ENCODE measurements at regions not wholly inside any gene's neighbourhood (a gene's known extent, or its start where the extent isn't known, plus 50 kb on each side); places are given as distances from the start of the nearest gene placed in this dataset.
"Not testable (repeated sequence)": the region's sequence is repeated elsewhere in the genome, so short reads cannot be mapped to it uniquely, and the experiment has no call there.

DNA sequence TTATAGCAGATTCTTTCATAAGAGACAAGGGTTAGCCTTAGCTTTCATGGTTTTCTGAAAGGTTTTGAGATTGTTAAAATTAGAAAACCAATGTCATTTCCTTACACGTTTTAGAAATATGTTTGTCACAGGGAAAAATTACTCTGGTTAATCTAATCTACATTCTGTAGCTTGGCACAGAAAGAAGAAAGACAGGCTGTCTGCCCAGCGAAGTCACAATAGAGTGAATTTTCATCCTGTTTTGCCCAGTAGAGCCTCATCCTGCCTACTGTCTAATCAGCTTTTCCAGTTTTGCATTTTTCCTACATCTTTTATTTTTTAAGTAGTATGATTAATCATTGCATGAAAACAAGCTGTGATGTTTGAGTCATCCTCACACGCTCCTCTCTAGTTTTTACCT, 688.8 kb downstream of the MTRR start:
- DNase-seq (ENCODE audit: low read depth in 2 of 2), result no peak

DNA sequence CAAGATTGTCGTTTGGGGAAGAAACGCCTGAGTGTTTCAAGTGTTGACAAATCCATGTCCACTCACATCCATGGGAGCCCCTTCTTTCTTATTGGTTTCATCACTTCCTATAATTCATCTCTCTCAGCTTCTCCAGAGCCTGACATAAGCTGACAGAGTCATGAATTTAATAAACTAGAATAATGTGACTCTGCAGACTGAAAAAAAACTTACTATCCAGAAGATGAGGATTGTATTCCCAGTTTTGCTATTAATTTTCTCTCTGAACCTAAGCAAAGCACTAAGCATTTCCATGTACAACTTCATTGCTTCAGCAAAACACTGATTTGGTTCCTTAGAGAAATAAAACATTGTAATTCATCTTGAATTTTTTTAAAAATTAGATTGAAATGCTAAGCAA, 691.8 kb downstream of the MTRR start:
- no peak for DNase-seq (ENCODE audit: low read depth in 2 of 2)

DNA sequence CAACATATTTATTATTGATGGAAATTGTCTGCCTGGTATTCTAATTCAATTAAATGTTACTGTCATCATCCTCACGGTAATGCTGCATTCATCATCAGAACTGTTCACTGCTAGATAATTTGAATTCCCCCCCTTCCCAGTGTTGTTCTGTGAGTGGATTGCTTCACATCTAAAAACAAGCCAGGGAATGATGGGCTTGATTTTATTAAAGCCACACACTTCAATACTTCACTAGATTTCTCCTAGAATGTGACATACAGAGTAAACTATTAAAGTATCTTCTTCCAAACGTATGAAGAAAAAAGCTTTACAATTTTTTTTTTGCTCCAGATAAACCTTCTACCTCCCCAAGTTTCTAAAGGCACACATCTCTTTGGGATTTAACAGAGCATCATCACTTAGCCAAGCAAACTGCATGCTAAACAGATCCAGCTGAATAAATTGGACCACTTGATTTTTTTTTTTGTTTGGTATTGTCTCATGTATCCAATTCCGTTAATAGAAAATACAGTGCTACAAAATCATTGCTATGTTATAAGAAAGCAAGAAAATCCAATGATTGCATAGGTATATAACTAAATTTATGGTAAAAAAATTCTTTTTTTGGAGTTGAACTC, 692.4 kb downstream of the MTRR start:
- no peak for DNase-seq (ENCODE audit: low read depth in 2 of 2)

DNA sequence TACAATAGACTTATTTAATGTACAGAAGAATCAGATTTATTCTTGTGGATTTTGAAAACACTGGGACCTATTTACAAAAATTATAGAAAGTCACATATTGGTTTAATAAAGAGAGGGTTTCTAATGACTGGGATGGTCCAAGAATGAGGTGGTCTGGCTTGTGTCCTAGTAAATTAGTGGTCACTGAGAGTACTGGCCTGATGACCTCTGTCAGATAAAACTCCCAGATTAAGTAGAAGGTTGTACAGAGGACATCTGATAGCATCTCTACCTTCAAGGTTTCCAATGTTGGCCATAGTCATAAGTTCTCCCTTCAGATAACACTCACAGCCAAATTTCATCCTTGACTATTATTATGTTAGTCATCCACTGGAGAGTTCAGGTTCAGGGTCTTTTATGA, 692.9 kb downstream of the MTRR start:
- no peak for DNase-seq (ENCODE audit: low read depth in 2 of 2)

DNA sequence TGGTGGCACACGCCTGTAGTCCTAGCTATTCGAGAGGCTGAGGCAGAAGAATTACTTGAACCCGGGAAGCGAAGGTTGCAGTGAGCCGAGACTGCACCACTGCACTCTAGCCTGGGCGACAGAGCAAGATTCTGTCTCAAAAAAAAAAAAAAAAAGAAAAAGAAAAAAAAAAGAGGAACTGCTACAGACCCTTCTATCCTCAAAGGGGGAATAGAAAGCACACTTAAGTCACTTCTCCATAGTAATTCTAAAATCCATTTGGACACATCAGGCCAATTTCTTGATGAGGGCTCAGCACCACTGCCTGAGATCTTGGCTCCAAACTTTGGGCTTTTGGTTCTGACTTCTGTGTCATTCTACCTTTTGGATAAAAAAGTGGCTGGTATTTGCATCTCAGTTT, 694.6 kb downstream of the MTRR start:
- DNase-seq (ENCODE audit: low read depth in 2 of 2), result not testable (repeated sequence)

DNA sequence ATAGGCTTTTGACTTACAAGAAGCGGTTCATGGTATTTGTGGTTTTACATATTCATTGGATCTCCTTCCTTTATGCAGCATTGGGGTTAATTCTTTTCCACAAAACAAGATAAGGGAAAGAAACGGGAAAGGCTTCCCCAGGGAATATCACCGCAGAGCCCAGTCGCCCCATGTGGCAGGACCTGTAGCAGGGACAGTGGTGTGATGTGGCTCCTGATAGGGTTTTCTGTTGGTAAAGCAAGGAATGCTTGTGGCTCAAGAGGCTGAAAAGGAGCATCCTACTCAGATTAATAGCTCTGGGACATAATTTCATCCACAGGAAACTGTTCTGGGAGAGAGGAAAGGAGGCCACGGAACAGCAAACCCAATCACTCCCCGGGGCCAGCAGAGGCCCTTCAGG, 699.9 kb downstream of the MTRR start:
- DNase-seq (ENCODE audit: low read depth in 2 of 2), result no peak

DNA sequence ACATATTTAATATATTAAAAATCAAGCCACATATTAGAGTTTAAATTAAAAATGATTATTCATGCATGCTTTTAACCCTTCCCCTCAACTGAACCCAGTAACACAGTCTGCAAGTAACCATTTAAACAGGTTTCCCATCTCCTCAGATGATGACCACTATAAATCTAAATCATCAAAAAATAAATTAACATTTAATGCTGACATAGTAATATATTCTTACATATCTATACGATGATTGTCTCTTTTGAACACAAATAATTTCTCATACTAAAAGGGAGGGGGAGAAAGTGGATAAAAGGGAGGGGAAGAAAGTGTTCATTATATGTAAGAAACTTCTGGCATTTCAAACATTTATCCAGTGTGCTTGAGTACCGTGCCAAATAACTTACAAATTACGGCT, 701.6 kb downstream of the MTRR start:
- no peak for DNase-seq (ENCODE audit: low read depth in 2 of 2)

DNA sequence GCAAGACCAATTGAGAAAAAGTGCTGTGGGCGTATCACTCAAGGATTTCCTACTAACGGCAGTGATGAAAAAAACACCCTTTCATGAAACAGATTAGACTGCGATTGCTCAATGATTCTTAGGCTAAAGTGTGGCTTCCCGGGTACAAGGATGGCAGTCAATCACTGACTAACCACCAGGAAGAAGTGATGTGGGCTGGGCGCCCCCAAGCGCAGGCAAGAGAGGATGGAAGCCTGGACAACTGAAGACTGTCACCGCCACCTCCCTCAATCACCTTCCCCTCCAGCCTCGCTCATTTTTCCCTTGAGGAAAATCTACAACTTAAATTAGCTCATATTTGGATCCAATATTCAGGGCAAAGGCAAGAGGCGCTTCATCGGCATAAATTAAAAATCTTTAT, 707.2 kb downstream of the MTRR start:
- no peak for DNase-seq (ENCODE audit: low read depth in 2 of 2)

DNA sequence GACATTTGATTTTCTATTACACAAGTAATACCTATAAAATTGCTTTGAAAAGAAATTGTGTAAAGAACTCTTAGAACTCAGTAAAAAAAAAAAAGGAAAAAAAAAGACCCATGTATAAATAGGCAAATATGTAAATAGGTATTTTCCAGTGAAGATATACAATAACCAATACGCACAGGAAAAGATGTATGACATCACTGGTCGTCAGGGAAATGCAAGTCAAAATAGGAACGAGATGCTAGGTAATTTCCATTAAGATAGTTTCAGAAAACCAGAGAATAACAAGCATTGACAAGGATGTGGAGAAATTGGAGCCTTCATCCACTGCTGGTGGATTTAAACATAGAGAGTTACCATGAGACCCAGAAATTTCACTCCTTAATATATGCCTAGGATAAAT, 708.8 kb downstream of the MTRR start:
- no peak for DNase-seq (ENCODE audit: low read depth in 2 of 2)

DNA sequence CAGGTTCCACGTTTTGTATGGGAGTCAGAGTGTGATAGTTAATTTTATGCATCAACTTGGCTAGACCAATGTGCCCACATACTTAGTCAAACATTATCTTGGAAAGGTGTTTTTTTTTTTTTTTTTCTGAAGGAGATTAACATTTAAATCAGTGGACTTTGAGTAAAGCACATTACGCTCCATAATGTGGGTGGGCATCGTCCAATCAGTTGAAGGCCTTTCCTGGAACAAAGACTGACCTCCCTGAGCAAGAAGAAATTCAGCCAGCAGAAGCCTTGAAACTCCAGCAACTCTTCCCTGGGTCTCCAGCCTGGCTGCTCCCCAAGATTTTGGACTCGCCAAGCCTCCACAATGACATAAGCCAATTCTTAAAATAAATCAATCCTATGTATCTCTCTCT, 711.4 kb downstream of the MTRR start:
- no peak for DNase-seq (ENCODE audit: low read depth in 2 of 2)

DNA sequence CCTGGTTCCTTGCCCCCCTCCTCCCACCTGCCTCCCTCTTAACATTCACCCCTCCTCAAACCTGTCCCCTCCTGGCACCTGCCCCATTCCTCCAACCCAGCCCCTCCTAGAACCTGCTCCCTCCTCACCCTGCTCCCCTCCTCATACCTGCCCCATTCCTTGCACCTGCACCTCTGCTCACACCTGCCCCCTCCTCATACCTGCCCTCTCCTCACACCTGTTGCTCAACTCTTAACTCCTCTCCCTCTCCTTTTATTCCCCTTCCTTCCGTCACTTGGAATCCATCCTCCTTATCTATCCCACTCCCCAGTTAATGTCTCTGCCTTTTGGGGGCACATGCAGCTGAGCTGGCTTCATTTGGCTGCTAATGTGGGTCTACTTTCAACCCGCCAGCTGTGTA, 712.1 kb downstream of the MTRR start:
- no peak for DNase-seq (ENCODE audit: low read depth in 2 of 2)

DNA sequence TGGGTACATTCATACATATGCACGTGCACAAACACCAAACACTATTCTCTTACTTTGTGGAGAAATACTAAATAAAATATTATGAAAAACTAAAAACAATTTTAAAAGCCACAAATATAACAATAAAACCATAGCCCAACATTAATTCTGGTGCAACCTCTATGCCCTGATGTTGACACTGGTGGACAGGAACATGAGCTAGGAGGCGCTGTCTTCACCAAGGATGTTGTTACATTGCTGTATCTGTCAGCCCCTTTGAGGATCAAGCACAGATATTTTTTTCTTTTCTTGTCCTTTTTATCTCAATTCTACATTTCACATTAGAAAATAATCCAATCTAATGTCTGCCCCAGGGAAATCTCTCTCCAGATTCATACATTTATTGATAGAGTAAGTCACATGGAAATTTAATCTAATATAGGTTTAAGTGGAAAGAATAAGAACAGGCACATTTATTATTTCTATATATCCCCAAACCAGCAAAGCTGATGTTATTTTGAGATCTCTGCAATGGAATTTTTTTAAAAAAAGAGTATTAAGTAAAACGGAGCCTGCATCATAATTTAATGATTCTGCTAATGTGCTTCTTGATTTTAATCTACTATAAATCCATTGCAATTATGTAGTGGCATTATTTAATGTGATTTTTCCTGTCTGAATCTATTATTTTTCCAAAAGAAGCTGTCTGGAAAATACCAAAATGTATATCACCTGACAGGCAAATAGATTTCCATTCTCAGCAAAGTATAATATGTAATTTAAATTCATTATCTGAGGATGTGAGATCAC, 716.5 kb downstream of the MTRR start:
- no peak for DNase-seq (ENCODE audit: low read depth in 2 of 2)

DNA sequence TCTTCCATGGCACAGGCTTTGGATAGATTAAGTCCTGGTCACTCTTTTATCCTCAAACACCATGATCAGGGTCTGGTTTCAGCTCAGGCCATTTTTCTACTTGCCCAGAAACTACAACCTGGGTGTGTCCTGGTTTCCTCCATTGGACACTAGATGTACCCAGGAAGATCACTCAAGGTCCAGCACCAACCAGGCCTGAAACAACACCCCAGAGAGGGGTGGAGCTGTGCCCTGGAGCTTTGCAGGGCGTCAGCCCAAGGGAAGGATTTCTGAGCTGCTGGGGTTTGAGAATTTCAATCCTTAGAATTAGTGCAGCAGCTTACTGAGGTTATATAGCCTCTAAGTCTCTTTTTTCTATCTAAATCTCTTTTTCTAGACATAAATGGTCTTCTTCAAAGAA, 722.0 kb downstream of the MTRR start:
- no peak for DNase-seq (ENCODE audit: low read depth in 2 of 2)

DNA sequence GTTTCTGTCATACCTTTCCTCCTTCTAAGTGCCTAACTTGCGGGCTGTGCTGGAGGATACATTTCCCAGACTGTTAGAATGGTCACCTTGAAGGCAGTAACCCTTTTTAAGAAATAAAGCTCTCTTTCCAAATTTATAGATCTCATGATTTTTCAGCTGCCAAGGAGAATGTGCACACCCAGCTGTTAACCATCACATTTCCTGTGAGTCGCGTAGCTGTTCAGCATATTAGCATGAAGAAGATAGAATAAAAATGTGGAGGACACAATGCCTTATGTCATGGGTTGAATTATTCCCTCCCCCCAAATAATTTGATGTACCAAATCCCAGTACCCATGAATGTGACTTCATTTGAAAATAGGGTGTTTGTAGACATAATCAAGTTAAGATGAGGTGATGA, 729.4 kb downstream of the MTRR start:
- no peak for DNase-seq (ENCODE audit: low read depth in 2 of 2)

DNA sequence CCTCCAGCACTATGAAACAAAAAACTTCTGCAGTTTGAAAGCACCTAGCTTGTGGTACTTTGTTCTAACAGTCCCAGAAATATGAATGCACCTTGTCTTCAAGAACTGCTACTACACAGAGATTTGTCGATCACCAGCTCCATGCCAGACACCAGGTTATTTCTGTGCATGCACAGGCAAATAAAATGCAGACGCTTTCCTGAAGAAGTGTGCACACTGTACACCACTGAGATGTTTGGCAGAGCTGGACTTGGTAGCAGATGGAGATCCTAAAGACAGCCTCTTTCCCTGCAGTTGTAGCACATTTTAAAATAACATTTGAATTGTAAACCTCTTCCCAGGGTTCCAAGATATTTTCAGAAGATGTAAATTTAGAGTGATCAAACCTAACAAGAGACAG, 730.0 kb downstream of the MTRR start:
- no peak for DNase-seq (ENCODE audit: low read depth in 2 of 2)

DNA sequence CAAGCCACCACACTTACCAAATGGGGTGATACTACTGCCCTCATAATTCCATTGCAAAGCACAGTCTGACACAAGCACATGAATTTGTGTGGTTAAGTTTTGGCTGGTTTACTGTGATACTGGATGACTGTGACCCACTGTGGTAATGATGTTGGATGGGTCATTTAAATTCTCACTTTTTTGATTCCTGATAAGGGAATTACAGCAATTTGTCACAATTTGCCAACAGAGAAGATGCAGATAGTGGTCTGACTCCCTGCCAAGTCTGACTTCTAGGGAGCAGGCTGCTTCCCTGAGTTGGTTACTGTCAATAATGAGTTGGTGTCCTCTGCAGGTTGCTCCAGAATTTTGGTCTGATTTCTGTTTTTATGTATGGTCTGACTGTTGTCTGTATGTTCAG, 731.9 kb downstream of the MTRR start:
- no peak for DNase-seq (ENCODE audit: low read depth in 2 of 2)

DNA sequence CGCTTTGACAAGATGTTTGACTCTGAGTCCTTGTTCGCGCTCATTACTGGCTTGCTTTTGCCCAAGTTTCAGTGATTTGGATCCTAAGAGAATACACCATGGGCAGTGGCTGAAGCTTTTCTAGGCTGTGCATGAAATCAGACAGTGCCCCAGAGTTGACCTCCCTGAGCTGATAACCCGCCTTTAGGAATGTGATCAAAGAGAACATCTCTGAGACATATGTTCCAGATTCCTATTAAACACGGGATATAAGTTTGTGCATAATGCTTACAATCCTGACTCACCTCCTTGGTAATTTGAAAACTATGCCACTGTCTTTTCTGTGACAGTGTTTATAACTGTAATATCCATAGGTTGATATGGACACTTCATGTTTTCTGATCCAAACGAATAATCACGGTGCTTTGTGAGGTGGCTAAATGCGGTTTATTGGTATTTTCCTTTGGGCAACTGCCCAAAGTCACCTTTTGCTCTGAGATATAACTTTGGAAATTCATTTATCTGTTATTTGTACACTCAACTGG, 732.9 kb downstream of the MTRR start:
- no peak for DNase-seq (ENCODE audit: low read depth in 2 of 2)

DNA sequence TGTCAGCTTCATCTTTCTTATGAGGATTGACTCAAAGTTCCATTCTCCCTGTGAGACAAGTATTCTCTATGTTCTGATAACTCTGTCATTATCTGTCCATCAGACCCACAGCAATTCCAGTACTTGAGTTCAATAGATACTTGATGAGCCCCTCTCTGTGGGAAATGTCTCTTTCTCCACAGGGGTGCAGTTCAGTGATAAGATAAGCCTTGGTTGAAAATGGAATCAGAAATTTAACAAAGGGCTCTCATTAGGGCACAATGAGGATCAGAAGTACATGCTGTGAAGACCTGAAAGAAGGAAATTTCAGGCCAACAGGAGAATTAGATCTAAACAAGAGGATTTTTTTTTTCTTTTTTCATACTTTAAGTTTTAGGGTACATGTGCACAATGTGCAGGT, 737.3 kb downstream of the MTRR start:
- no peak for DNase-seq (ENCODE audit: low read depth in 2 of 2)

DNA sequence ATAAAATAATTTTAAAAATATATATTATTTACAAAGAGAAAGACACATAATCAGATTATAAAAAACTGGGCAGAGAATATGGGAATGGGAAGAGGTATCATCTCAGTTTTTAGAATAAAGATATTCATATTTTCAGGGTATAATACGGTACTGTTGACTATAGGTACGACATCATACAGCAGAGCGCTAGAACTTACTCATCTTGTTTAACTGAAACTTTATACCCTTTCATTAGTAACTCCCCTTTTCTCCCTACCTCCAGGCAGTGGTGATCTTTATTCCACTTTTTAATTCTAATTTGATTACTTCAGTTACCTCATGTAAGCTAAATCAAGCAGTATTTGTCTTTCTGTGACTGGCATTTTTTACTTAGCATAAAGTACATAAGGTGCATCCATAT, 742.1 kb downstream of the MTRR start:
- DNase-seq (ENCODE audit: low read depth in 2 of 2), result no peak

DNA sequence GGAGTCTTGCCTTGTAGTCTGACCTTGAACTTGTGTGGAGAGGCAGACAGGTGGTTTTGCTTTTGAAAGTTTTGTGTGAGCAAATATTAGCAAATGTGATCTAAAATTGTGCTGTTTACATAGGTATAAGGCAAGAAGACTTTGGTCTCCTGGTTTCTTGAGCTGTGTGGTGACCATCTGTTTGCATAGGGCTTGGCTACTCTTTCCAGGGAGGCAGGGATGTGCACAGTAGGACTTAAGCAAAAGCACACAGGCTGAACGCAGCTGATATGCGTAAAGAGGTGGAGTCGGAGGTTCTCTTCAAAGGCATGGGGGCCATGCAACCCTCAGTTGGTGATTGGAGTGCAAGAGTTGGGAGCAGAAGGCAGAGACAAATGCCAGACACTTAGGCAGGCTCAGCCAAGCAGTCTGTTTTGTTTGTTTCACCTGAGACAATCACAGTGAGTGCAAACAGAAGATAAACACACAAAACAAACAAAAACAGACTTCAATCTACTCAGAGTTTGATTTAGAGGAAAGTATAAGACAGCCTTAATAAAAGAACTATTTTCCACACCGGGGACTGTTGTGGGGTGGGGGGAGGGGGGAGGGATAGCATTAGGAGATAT, 744.2 kb downstream of the MTRR start:
- no peak for DNase-seq (ENCODE audit: low read depth in 2 of 2)

DNA sequence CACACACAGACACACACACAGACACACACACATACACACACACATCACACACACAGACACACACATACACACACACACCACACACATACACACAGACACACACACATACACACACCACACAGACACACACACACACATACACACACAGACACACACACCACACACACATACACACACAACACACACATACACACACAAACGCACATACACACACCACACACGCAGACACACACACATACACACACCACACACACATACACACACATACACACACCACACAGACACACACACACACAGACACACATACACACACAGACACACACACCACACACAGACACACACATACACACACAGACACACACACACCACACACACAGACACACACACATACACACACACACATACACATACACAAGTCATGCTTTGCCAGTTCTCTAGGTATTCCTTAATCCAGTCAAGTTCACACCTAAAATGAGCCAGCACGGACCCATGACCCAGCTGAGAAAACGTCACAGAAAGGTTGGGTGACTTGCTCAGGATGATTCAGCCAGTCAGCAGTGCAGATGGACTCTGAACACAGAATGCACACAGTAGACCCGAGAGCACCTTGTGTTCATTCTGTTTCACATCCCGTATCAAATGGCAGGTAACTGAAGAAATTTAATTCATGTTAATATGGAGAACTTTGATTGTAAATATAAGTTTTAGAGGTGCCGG, 746.4 kb downstream of the MTRR start:
- no peak for DNase-seq (ENCODE audit: low read depth in 2 of 2)

DNA sequence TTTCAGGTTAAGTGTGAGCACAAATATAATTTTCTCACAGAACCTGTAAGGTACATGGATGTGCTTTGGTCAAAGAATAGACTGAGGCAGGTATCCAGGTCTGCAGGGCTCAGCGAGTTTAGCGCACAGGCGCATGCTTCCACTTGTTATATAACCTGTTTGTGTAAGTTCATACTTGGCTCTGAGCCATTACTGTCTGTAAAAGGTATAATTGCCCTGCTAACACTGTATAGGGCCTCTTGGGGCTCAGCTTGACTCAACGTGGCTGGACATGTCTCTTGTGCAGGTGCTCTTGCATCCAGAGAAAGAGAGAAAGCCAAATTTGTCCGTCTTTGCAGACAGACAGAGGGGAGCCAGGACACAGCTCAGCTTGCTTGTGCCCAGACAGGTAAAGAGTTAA, 759.6 kb downstream of the MTRR start:
- DNase-seq (ENCODE audit: low read depth in 2 of 2), result no peak

All from dermis microvascular lymphatic vessel endothelial cell (primary cell).